ENCODE measurements at regions not wholly inside any gene's neighbourhood (a gene's known extent, or its start where the extent isn't known, plus 50 kb on each side); places are given as distances from the start of the nearest gene placed in this dataset.

DNA sequence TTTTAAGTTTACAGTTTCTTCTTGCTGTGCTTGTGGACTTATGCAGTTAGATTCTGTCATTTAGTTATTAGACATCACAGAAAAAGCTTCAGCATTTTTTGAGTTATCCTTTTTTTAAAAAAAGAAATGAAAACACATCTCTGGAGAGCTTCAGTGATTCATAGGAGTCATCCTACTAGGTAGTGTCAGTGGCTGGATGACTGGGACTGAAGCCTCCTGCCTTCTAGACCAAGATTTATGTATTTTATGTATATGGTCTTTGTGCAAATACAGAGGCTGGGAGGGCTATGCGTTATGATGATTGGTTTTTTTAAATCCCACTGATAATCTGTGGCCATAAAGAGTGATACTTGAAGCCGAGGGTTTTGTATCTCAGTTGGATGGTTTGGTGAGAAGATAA is 125.9 kb upstream of the JAG1 start:
- TF ChIP-seq, protein P1, sequence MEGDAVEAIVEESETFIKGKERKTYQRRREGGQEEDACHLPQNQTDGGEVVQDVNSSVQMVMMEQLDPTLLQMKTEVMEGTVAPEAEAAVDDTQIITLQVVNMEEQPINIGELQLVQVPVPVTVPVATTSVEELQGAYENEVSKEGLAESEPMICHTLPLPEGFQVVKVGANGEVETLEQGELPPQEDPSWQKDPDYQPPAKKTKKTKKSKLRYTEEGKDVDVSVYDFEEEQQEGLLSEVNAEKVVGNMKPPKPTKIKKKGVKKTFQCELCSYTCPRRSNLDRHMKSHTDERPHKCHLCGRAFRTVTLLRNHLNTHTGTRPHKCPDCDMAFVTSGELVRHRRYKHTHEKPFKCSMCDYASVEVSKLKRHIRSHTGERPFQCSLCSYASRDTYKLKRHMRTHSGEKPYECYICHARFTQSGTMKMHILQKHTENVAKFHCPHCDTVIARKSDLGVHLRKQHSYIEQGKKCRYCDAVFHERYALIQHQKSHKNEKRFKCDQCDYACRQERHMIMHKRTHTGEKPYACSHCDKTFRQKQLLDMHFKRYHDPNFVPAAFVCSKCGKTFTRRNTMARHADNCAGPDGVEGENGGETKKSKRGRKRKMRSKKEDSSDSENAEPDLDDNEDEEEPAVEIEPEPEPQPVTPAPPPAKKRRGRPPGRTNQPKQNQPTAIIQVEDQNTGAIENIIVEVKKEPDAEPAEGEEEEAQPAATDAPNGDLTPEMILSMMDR (IDR thresholded peaks at IDR 0.05; ENCODE audit: low read length), result no peak
- TF ChIP-seq EZH2 (optimal IDR thresholded peaks at IDR 0.05; ENCODE audit: low read depth, low read length), result no peak
